ENCODE measurements at regions not wholly inside any gene's neighbourhood (a gene's known extent, or its start where the extent isn't known, plus 50 kb on each side); places are given as distances from the start of the nearest gene placed in this dataset.

GRCh38 chr1:78790174-78790573 lies 140.5 kb downstream of the IFI44 start:
- TF ChIP-seq, protein P1, sequence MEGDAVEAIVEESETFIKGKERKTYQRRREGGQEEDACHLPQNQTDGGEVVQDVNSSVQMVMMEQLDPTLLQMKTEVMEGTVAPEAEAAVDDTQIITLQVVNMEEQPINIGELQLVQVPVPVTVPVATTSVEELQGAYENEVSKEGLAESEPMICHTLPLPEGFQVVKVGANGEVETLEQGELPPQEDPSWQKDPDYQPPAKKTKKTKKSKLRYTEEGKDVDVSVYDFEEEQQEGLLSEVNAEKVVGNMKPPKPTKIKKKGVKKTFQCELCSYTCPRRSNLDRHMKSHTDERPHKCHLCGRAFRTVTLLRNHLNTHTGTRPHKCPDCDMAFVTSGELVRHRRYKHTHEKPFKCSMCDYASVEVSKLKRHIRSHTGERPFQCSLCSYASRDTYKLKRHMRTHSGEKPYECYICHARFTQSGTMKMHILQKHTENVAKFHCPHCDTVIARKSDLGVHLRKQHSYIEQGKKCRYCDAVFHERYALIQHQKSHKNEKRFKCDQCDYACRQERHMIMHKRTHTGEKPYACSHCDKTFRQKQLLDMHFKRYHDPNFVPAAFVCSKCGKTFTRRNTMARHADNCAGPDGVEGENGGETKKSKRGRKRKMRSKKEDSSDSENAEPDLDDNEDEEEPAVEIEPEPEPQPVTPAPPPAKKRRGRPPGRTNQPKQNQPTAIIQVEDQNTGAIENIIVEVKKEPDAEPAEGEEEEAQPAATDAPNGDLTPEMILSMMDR (IDR thresholded peaks at IDR 0.05) = no peak
- TF ChIP-seq POLR2A (IDR thresholded peaks at IDR 0.05) = no peak

All from uterus (tissue), 2 donors.